Lung microvascular endothelial cell (primary cell): ENCODE measurements at regions not wholly inside any gene's neighbourhood (a gene's known extent, or its start where the extent isn't known, plus 50 kb on each side); places are given as distances from the start of the nearest gene placed in this dataset.

ENCODE experiments used
- DNase-seq, 2 donors: peaks; one replicate each; pipeline versions ENCODE4 v3.0.0 to v3.0.0-alpha.2; 2010; ENCODE audit warnings: low read depth in 2 of 2

DNA sequence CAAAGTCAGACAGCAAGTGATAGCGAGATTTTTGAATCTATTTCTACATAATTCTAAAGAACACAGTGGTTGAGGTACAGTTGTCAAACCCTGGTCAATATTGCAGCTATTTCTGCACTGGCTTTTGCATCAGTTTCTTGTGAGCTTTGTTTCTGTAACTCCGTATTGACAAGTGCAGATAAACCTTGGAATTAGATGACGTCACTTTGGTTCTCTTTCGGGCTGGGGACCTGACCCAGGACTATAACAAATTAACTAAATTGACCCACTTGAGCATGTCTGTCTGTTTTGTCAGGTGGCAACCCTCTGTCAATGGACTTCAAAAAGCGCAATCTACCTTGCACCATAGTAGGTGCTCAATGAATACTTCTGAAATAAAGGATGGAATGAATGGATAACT, 418.4 kb upstream of the SGCD start:
- no peak for DNase-seq

GRCh38 chr5:155912291-155912690, 414.7 kb upstream of the SGCD start:
- DNase-seq = no peak

- DNase-seq = no peak
These were observed 412.2 kb upstream of the SGCD start for GRCh38 chr5:155914766-155915165.

DNA sequence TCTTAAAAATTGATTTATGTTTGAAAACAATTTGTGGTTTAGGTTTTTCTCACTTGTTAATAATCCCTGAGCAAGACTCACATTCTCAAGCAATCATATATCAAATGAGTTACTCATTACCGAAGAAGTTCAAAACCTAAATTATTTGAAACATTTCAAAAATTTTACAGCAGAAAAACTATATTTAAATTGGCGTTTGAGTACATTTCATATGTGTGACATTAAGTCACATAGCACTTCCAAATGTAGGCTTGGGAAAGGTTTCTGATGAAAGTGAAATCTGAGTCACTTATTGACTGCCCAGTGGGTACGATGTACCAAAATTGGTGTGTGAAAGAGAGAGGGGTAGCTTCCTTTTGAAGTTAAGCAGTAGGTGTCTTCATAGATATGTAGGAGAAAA, 411.4 kb upstream of the SGCD start:
- no peak for DNase-seq

- no peak for DNase-seq
These were observed 407.8 kb upstream of the SGCD start for GRCh38 chr5:155919126-155919525.

DNA sequence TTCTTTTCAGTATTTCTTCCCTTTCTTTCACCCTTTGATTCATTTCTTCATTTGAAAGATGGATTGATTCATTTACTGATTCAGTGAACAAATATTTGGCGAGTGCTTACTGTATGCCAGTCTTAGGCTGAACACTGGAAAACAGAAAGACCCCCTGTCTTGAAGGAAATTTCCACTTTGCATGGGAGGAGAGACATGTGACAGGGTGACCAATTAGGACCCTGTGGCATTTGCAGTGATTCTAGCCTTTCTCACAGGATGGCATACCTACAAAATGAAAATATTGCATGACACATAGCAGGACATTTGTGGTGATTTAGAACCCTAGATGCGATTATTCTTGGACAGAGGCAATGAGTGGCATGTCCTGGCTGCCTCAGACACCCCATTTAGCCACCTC, 407.2 kb upstream of the SGCD start:
- DNase-seq = no peak

DNA sequence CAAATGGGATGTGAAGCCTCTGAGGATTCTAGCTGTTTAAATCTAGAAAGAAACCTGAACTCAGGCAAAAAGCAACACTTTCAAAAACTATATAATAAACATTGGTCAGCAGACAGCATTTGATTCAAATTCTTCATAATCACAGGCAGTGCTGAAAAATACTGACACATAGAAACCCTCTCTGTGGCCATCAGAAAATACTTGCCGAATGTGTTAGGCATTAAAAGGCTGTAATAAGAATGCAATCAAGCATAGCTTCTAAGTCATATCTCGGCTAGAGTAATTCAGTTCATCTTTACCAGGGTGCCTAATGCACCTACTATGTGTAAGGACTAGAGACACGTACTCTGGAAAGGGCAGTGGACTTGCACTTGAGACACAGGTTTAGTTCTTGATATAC, 405.3 kb upstream of the SGCD start:
- DNase-seq = no peak

- DNase-seq = no peak
These were observed 403.2 kb upstream of the SGCD start for GRCh38 chr5:155923784-155924183.

- DNase-seq = no peak
These were observed 400.9 kb upstream of the SGCD start for GRCh38 chr5:155926031-155926430.

DNA sequence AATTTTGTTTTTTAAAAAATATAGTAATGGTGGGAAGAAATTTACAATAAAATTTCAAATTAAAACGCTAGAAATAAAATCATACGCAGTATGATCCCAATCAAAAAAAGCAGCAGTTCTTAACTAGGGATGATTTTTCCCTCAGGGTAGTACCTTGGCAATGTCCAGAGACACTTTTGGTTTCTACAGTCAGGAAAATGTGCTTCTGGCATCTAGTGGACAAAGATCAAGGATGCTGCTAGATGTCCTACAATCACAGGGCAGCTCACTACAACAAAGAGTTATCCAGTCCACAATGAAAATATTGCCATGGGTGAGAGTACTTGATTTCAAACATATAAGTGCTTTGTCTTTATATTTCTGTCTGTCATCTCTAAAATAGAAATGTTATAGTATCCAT, 400.2 kb upstream of the SGCD start:
- DNase-seq = no peak

GRCh38 chr5:155929112-155929511, 397.9 kb upstream of the SGCD start:
- DNase-seq = no peak

DNA sequence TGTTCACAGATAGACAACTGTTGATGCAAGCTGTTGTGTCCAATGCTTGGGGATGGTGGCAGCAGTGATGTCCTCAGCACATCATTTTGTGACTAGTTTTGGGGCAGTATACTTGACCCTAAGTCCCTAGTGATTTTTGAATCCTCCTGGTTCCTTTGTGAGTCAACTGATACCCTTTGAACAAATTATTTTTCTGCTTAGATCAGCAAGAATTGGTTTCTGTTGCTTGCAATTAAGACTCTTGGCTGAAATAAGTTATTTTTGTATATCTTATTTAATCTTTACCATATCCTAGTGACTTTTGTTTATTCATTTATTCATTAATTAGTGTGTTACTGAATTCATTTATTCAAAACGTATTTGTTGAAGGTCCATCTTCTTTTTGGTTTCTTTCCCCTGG, 392.0 kb upstream of the SGCD start:
- no peak for DNase-seq

- DNase-seq = no peak
These were observed 391.2 kb upstream of the SGCD start for GRCh38 chr5:155935723-155936122.

GRCh38 chr5:155936520-155937406, 390.2 kb upstream of the SGCD start:
- DNase-seq = no peak

GRCh38 chr5:155938051-155938450, 388.9 kb upstream of the SGCD start:
- DNase-seq = no peak

- no peak for DNase-seq
These were observed 385.6 kb upstream of the SGCD start for GRCh38 chr5:155941340-155941739.

GRCh38 chr5:155943516-155944407, 383.2 kb upstream of the SGCD start:
- DNase-seq = peak in 1 of 2 donors; percentile 3

DNA sequence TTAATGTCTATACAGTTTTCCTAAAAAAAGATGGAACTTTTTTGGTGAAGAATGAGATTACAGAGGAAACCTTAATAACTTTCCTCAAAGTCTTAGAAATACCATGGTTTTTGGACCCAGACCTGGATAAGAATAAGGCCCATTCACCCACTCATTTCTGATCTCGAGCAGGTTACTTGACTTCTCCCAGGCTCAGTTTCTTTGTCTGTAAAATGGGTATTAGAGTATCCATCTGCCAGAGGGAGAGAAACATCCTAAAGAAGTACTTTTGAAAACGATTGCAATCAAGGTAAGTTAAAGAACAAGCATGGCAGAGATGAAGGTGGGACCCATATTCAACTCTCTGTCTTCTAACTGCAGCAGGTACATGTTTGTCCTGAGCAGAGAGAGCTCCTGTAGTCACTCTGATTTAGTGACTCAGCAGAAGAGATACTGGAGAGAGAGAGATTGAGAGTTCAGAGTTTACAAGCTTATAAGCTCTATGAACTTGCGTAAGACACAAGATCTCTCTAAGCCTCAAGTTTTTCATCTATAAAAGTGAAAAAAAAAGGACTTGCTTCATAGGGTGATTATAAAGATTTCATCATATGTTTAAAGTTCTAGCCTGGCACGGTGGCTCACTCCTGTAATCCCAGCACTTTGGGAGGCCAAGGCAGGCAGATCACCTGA, 379.4 kb upstream of the SGCD start:
- no peak for DNase-seq

DNA sequence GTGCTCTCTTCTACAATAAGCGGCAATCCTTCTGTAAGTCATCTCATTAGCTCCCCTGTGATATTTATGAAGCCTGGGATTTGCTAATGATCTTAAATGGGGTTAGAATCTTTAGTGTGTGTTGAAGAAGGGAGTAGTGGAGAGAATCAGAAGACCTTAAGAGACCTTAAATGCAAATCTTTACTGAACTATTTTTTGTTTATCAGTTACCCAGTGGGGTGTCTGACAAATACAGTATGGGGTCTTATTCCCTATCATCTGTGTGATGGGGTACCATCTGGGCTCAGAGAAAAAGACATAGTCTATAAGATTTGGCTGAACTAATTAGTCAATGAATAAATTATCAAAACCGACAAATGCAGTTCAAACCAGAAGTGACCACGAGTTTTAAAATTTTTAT, 378.4 kb upstream of the SGCD start:
- DNase-seq = no peak

GRCh38 chr5:155952486-155953089, 374.4 kb upstream of the SGCD start:
- DNase-seq = no peak

DNA sequence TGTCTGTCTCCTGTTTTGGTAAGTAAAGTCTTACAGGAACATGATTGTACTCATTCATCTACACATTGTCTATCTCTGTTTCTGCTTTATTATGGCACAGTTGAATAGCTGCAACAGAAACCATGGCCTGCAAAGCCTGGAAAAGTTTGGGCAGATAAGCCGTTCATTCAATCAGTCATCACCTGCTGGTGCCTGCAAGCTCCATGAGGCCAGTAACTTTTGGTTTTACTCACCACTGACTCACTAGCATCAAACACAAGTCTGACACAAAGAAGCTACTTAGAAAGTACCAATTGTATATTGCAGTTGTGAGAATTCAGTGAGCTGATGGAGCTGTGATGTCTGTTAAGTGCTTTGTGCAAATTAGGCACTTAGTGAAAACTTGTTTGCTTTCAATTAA, 373.6 kb upstream of the SGCD start:
- no peak for DNase-seq
